AG09319 (cell line): ENCODE measurements at regions not wholly inside any gene's neighbourhood (a gene's known extent, or its start where the extent isn't known, plus 50 kb on each side); places are given as distances from the start of the nearest gene placed in this dataset.
"Not testable (repeated sequence)": the region's sequence is repeated elsewhere in the genome, so short reads cannot be mapped to it uniquely, and the experiment has no call there.

Source experiments
- DNase-seq: peaks from one replicate; pipeline ENCODE4 v3.0.0-alpha.2; 2010; ENCODE audit warnings: low read depth; ENCODE audit errors: extremely low read depth
- CTCF ChIP-seq: IDR thresholded peaks from 2 replicates; pipeline ENCODE4 v1.5.1; 2011; ENCODE audit warnings: low read depth, mild to moderate bottlenecking, inconsistent platforms, low read length, moderate library complexity

- no peak for DNase-seq
- TF ChIP-seq CTCF, result no peak
Measured at GRCh38 chr2:83899271-83899670, 559.8 kb downstream of the SUCLG1 start.

GRCh38 chr2:83894976-83895375, 564.1 kb downstream of the SUCLG1 start:
- TF ChIP-seq CTCF, result no peak
- DNase-seq, result no peak

- DNase-seq, result no peak
- TF ChIP-seq CTCF, result no peak
Measured at GRCh38 chr2:83887757-83888156, 571.3 kb downstream of the SUCLG1 start.

GRCh38 chr2:83879127-83879526, 580.0 kb downstream of the SUCLG1 start:
- DNase-seq, result no peak
- no peak for TF ChIP-seq CTCF

- DNase-seq, result not testable (repeated sequence)
Measured at GRCh38 chr2:83877261-83877660, 581.8 kb downstream of the SUCLG1 start.

- DNase-seq, result no peak
- no peak for TF ChIP-seq CTCF
Measured at GRCh38 chr2:83874712-83875430, 584.2 kb downstream of the SUCLG1 start.

GRCh38 chr2:83874066-83874465, 585.0 kb downstream of the SUCLG1 start:
- no peak for TF ChIP-seq CTCF
- no peak for DNase-seq

- no peak for TF ChIP-seq CTCF
- no peak for DNase-seq
Measured at GRCh38 chr2:83873110-83873509, 586.0 kb downstream of the SUCLG1 start.
